ENCODE measurements at regions not wholly inside any gene's neighbourhood (a gene's known extent, or its start where the extent isn't known, plus 50 kb on each side); places are given as distances from the start of the nearest gene placed in this dataset.

DNA sequence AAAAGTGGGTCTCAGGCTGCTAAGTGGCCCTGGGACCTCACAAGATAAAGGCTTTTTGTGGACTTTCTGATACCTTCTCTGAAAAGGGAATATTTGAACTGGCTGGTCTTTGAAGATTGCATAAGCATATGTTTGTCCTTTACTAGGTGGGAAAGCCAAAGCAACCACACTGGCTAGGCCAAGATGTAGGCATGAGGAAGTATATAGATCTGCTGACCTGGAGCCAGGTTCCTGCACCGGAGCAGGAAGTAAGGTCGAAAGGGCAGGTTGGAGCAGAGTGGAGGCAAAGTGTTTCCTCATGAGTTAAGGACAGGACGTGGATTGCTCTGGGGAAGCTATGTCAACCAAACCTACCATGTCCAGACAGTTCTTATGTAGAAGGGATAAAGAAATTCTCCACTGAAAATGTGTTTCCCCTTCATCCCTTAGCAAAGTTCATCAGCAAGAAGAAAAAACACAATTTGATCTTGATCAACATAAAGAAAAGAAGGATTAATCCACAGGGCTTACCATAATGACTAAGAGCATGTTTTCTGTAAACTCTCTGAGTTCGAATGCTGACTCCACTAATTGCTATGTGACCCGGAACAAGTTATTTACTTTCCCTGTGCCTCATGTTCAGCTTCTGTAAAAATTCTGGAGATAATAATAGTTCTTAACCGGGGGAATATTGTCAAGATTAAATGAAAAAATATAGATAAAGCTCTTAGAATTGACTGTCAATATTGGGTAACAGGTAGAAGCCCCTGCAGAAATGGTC, 156.1 kb upstream of the SRD5A2 start:
- 79% methylated on average over 5 of the region's 6 CpGs for WGBS (ENCODE audit: insufficient coverage)
- no peak for ATAC-seq

DNA sequence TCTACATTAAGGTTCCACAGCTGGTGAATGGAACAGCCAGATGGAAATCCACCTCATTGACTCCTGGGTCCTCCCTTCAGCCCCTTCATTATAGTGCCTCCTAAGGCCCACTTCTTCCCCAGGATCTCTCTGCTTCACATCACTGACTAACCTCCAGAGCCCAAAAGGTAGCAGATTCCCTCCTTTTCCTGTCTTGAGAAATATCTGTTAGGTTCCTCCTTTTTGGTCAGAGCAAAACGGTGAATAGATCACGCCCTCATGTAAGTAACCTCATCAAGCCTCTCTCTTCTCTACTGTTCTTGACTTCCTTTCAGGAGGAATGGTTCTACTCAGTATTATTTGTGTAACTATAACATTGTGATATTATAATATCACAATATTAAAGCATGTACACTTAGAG, 155.0 kb upstream of the SRD5A2 start:
- Mint-ChIP-seq H3K9me3 (peaks cover 2 to 3% of the 10 kb centered on the region in 2 donors), H3K4me1 (no peaks in the 10 kb centered on the region), H3K36me3 (peaks cover 12% of the 10 kb centered on the region), H3K27me3 (ENCODE audit: low read depth in 2 of 2) (peaks cover 3 to 7% of the 10 kb centered on the region in 2 donors), H3K27ac (no peak overlapping the region), H3K4me3 (no peak overlapping the region)
- Histone ChIP-seq H3K9me3 (ENCODE audit: control insufficient read depth, insufficient read depth, low read length) (no peaks in the 10 kb centered on the region), H3K27ac (ENCODE audit: low read length) (no peak overlapping the region), H3K4me1 (ENCODE audit: control insufficient read depth, insufficient read depth, low read length) (no peaks in the 10 kb centered on the region), H3K27me3 (ENCODE audit: control insufficient read depth, insufficient read depth, low read length) (no peaks in the 10 kb centered on the region), H3K4me3 (ENCODE audit: low read length) (no peak overlapping the region), H3K36me3 (ENCODE audit: control insufficient read depth, insufficient read depth, low read length) (no peaks in the 10 kb centered on the region)
- DNase-seq (no peak), ATAC-seq (no peak)
- intact Hi-C loops (cut with micrococcal nuclease) = no loop called here
- WGBS (ENCODE audit: insufficient coverage) = 67% methylated on average over 2 of the region's 2 CpGs
- TF ChIP-seq, protein P1, sequence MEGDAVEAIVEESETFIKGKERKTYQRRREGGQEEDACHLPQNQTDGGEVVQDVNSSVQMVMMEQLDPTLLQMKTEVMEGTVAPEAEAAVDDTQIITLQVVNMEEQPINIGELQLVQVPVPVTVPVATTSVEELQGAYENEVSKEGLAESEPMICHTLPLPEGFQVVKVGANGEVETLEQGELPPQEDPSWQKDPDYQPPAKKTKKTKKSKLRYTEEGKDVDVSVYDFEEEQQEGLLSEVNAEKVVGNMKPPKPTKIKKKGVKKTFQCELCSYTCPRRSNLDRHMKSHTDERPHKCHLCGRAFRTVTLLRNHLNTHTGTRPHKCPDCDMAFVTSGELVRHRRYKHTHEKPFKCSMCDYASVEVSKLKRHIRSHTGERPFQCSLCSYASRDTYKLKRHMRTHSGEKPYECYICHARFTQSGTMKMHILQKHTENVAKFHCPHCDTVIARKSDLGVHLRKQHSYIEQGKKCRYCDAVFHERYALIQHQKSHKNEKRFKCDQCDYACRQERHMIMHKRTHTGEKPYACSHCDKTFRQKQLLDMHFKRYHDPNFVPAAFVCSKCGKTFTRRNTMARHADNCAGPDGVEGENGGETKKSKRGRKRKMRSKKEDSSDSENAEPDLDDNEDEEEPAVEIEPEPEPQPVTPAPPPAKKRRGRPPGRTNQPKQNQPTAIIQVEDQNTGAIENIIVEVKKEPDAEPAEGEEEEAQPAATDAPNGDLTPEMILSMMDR (IDR thresholded peaks at IDR 0.05) = no peak

More for the DNA sequence above, 156.1 kb upstream of the SRD5A2 start:
- Mint-ChIP-seq H3K9me3 (peaks cover 0 to 2% of the 10 kb centered on the region in 2 donors), H3K4me1 (no peaks in the 10 kb centered on the region), H3K36me3 (peaks cover 12% of the 10 kb centered on the region), H3K4me3 (no peak overlapping the region), H3K27ac (no peak overlapping the region), H3K27me3 (ENCODE audit: low read depth in 2 of 2) (peaks cover 3 to 7% of the 10 kb centered on the region in 2 donors)
- TF ChIP-seq, protein P1 (IDR thresholded peaks at IDR 0.05) = no peak
- Histone ChIP-seq H3K4me3 (ENCODE audit: low read length) (no peak overlapping the region), H3K9me3 (ENCODE audit: control insufficient read depth, insufficient read depth, low read length) (no peaks in the 10 kb centered on the region), H3K36me3 (ENCODE audit: control insufficient read depth, insufficient read depth, low read length) (no peaks in the 10 kb centered on the region), H3K27ac (ENCODE audit: low read length) (no peak overlapping the region), H3K4me1 (ENCODE audit: control insufficient read depth, insufficient read depth, low read length) (no peaks in the 10 kb centered on the region), H3K27me3 (ENCODE audit: control insufficient read depth, insufficient read depth, low read length) (no peaks in the 10 kb centered on the region)
- intact Hi-C loops (cut with micrococcal nuclease) = no loop called here
- no peak for DNase-seq

DNA sequence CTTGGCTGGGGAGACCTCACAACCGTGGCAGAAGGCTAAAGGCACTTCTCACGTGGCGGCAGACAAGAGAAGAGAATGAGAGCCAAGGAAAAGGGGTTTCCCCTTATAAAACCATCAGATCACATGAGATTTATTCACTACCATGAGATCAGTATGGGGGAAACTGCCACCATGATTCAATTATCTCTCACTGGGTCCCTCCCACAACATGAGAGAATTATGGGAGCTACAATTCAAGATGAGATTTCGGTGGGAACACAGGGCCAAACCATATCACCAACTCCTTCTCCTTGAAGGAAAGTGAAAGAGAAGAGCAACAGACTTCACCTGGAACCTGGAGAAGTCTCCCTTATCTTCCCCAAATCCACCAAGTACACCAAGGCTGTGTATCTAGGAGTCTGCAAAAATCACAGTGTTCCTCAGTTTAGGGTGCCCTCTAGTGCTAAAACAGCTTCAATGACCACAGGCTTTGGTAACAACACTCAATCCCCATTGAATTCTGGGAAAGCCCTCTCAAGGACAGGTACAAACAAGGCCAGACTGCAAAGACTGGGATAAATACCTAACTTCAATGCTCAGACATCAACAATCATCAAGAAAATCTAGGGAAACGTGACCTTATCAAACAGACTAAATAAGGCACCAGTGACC, 148.8 kb upstream of the SRD5A2 start:
- WGBS (ENCODE audit: insufficient coverage) = 84% methylated on average over 4 of the region's 5 CpGs
- DNase-seq = no peak
- intact Hi-C loops (cut with micrococcal nuclease) = no loop called here

More for the DNA sequence above, 148.8 kb upstream of the SRD5A2 start:
- H3K36me3 ChIP-seq (ENCODE audit: control insufficient read depth, insufficient read depth, low read length) = no peaks in the 10 kb centered on the region
- Mint-ChIP-seq H3K27me3 (ENCODE audit: low read depth in 2 of 2) (peaks cover 5 to 7% of the 10 kb centered on the region in 2 donors), H3K36me3 (peaks cover 12% of the 10 kb centered on the region), H3K27ac (no peak overlapping the region), H3K4me1 (no peaks in the 10 kb centered on the region), H3K4me3 (no peak overlapping the region), H3K9me3 (peaks cover 2 to 3% of the 10 kb centered on the region in 2 donors)
- TF ChIP-seq, protein P1 (IDR thresholded peaks at IDR 0.05) = no peak
- H3K4me3 ChIP-seq (ENCODE audit: low read length) = no peak overlapping the region
- no peaks in the 10 kb centered on the region for H3K27me3 ChIP-seq (ENCODE audit: control insufficient read depth, insufficient read depth, low read length)
- H3K27ac ChIP-seq (ENCODE audit: low read length) = no peak overlapping the region
- no peak for ATAC-seq
- no peaks in the 10 kb centered on the region for H3K4me1 ChIP-seq (ENCODE audit: control insufficient read depth, insufficient read depth, low read length)
- no peaks in the 10 kb centered on the region for H3K9me3 ChIP-seq (ENCODE audit: control insufficient read depth, insufficient read depth, low read length)

Measured in natural killer cell (primary cell).